ENCODE measurements at regions not wholly inside any gene's neighbourhood (a gene's known extent, or its start where the extent isn't known, plus 50 kb on each side); places are given as distances from the start of the nearest gene placed in this dataset.

GRCh38 chr10:4051641-4052151, 266.7 kb upstream of the KLF6 start:
- TF ChIP-seq CTCF (IDR thresholded peaks at IDR 0.05; ENCODE audit: low read depth, low read length), result no peak
- Histone ChIP-seq H3K36me3 (no peaks in the 10 kb centered on the region), H3K27me3 (no peaks in the 10 kb centered on the region), H3K9me3 (no peaks in the 10 kb centered on the region), H3K4me1 (no peaks in the 10 kb centered on the region), H3K4me3 (ENCODE audit: low read depth, low read length) (no peak overlapping the region)
- no peak for DNase-seq

- no peak for TF ChIP-seq CTCF (IDR thresholded peaks at IDR 0.05; ENCODE audit: low read depth, low read length)
- no peak for DNase-seq
Measured at GRCh38 chr10:4051011-4051640, 266.1 kb upstream of the KLF6 start.

GRCh38 chr10:4050061-4050460, 265.1 kb upstream of the KLF6 start:
- H3K36me3 ChIP-seq, result no peaks in the 10 kb centered on the region
- H3K27me3 ChIP-seq, result no peaks in the 10 kb centered on the region
- no peaks in the 10 kb centered on the region for H3K4me1 ChIP-seq
- H3K4me3 ChIP-seq (ENCODE audit: low read depth, low read length), result no peak overlapping the region
- no peak for DNase-seq
- no peak for TF ChIP-seq CTCF (IDR thresholded peaks at IDR 0.05; ENCODE audit: low read depth, low read length)
- no peaks in the 10 kb centered on the region for H3K9me3 ChIP-seq

More at GRCh38 chr10:4051011-4051640, 266.1 kb upstream of the KLF6 start:
- Histone ChIP-seq H3K4me1 (no peaks in the 10 kb centered on the region), H3K9me3 (no peaks in the 10 kb centered on the region), H3K27me3 (no peaks in the 10 kb centered on the region), H3K36me3 (no peaks in the 10 kb centered on the region), H3K4me3 (ENCODE audit: low read depth, low read length) (no peak overlapping the region)

GRCh38 chr10:4049348-4049747, 264.3 kb upstream of the KLF6 start:
- H3K27me3 ChIP-seq, result no peaks in the 10 kb centered on the region
- no peaks in the 10 kb centered on the region for H3K36me3 ChIP-seq
- H3K4me1 ChIP-seq, result no peaks in the 10 kb centered on the region
- H3K9me3 ChIP-seq, result no peaks in the 10 kb centered on the region
- no peak overlapping the region for H3K4me3 ChIP-seq (ENCODE audit: low read depth, low read length)
- no peak for TF ChIP-seq CTCF (IDR thresholded peaks at IDR 0.05; ENCODE audit: low read depth, low read length)
- no peak for DNase-seq

- no peak for TF ChIP-seq CTCF (IDR thresholded peaks at IDR 0.05; ENCODE audit: low read depth, low read length)
- H3K36me3 ChIP-seq, result no peaks in the 10 kb centered on the region
Measured at GRCh38 chr10:4048236-4048864, 263.3 kb upstream of the KLF6 start.

GRCh38 chr10:4046712-4047354, 261.8 kb upstream of the KLF6 start:
- no peak for TF ChIP-seq CTCF (IDR thresholded peaks at IDR 0.05; ENCODE audit: low read depth, low read length)
- no peak for DNase-seq
- H3K27me3 ChIP-seq, result no peaks in the 10 kb centered on the region
- H3K9me3 ChIP-seq, result no peaks in the 10 kb centered on the region
- H3K4me1 ChIP-seq, result no peaks in the 10 kb centered on the region
- H3K4me3 ChIP-seq (ENCODE audit: low read depth, low read length), result no peak overlapping the region
- no peaks in the 10 kb centered on the region for H3K36me3 ChIP-seq

More at GRCh38 chr10:4048236-4048864, 263.3 kb upstream of the KLF6 start:
- no peak for DNase-seq
- no peaks in the 10 kb centered on the region for H3K27me3 ChIP-seq
- no peaks in the 10 kb centered on the region for H3K4me1 ChIP-seq
- no peaks in the 10 kb centered on the region for H3K9me3 ChIP-seq
- no peak overlapping the region for H3K4me3 ChIP-seq (ENCODE audit: low read depth, low read length)
